ENCODE measurements at regions not wholly inside any gene's neighbourhood (a gene's known extent, or its start where the extent isn't known, plus 50 kb on each side); places are given as distances from the start of the nearest gene placed in this dataset.

DNA sequence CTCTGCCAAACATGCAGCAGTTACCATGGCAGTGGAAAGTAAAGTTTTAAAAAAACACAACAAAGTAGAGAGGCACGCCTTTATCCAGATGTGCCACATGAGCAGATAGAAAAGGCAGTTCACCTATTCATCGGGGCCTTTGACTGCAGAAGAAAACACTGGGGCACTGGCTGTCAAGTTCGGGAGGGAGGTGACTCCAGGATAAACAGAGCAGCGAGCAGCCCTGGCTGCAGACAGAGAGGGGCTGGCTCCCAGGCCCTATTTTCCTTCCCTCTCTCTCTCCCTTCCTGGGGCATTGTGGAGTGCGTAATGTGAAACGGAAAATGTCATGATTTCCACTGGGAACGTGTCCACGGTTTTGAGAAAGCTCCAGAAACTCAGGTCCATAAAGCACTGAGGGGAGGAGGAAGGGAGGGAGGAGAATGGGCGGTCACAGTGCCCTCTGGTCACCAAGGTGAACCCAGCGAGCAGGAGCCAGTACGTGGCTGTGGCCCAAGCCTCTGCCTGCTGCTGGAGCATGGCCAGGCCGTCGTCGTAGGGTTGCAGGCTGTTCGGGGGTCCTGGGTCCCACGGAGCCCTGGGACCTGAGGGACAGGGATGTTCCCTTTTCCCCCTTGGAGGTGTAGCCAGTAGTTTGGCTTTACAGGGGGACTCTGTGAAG, 114.7 kb upstream of the IRF2BP2 start:
- no peak for DNase-seq

DNA sequence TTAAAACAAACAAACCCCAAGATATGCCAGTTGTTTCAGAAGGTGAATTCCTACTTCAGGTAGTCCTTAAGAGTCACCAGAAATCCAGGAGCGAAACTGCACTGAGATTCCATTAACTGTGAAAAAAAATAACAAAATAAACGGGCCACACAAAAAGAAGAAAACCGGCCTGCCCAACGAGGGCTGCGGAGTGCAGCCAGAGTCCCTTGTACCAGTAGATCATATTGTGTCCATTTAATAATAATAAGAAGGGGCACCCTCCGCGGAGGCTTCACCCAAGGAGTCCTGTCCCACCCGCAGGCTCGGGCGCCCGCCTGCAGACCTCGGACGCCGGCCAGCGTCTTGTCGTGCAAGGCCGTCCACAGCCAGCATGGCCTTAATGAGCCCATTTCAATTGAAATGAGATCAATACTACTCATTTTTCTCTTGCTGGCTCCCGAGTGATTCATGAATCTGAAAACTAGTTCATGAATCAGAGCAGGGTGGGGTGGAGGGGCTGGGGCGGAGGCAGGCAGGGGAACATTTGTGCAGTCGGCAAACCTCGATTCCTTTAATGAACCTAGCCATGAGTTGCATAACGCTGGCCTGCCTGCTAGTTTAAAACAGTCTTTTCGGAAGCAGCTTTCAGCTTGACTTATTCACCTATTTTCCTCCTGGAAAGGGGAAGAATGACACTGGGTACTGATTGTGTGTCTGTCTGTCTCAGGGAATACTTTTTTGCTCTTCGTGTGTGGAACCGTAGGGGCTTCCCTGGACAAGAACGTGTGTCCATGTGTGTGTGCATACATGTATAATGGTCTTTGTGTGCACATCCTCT, 113.1 kb upstream of the IRF2BP2 start:
- DNase-seq, result peak; percentile 76

DNA sequence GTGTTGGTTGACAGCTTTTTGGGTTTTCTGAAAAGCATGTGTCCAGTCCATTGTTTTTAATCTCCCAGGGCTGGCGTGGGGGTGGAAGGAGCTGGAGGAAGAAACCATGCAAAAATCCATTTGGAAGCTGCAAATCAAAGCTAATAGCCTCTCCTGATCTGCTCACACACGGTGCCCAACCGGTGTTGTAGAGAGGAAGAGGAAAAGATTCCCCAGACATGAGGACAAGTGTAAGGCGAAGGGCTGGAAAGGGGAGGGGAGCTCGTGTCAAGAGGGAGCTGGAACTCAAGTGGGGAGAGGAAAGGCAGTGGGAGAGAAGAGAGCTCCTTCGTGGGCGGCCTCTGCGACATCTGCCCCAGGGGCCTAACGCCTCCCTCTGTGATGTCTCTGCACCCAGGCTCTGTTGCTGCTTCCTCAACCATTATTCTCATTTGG, 112.3 kb upstream of the IRF2BP2 start:
- no peak for DNase-seq

DNA sequence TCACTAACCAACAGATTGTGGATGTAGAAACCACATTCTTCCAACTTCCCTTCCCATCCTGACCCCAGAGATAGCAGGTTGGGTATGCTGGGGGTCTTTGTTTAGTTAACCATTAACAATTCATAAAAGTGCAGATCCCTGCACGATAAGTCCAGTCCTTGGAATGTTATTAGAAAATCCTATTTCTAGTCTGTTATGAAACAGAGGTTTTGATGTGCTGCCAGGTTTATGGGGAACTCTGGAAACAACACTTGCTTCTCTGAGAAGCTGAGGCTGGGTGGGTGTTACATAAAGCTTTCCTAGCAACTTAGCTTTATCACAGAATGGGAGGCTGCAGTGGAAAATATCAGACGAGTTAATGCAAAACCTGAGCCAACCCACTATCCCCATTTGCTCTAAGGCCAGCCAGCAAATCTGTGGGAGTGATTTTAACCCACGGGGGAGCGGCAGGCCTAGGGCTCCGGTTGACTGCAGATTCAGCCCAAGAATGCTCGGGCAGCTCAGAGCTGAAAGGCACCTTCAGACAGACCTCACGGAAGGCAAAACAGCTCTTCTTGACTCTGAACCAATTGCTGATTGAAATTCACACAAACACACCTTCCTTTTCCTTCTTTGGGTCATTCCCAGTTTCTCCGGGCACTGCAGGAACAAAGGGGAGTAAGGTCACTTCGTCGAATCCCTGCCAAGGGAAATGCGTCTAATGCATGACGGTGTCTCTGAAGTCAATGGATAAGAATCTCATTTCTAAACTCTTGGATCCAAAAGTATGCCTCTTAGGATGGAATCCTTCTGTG, 111.7 kb upstream of the IRF2BP2 start:
- no peak for DNase-seq

DNA sequence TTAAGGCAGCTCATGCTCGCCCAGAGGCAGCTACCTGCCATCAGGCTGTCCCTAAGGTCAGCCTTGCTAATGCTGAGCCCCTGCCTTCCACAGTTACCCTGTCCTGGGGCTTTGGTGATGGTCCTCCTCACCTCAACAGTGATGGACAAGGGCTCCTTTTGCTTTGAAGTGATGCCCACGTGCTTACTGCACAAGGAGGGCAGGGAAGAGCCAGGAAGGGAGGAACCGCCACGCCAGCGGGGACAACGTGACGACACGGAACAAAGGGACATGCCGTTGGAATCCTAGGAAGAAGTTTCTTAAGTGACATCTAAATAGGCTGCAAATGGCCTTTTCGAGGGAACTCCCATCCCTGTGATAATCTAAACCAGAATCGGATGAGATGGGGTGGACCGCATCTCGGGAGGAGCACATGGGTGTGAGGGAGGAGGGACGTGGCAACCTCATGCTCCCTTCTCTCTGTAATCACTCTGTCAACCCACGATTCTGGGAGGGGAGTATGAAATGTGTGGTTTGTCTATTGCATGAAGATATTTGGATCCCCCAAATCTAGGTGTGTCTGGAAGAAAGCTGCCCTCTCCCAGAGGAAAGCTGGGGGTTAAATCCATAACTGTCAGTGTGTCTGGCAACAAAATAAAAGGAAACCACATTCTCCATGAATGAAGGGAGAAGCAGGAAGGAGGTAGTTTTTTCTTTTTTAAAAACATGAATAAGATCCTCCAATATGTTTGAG, 110.9 kb upstream of the IRF2BP2 start:
- DNase-seq, result no peak

DNA sequence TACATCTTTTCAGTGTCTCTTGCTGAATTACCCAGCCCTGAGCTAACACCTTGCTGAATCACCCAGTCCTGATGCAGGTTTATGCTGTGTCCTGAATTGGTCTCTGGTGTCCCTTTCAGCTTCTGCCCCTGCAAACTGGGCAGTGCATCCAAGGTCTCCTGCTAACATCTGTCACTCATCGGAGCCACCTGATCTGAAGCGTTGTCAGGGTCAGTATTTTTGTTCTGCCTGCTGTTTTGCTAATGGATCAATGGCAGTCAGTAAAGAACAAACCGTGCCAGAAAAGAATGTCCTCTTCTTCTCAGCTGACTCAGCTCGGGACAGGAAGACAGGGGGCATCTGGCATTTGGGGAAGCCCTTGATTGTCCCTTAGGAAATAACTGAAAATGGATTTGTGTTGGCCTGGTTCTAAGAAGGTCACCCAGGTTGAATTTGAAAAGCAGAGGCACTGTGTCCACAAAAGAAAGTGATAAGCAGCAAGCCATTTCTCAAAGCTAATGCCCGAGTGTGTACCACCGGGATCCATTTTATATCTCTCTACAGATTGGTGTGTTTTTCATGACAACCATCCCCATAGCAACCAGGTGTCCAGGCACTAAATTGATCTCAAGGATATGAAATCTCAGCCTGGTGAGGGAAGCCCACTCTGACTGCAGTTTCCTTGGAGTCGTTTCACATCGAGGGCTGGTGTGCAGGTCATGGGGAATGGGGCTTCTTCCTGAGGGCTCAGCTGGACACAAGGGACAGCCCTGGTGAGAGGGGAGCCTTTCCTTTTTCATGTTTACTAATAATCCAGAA, 109.7 kb upstream of the IRF2BP2 start:
- DNase-seq, result no peak

DNA sequence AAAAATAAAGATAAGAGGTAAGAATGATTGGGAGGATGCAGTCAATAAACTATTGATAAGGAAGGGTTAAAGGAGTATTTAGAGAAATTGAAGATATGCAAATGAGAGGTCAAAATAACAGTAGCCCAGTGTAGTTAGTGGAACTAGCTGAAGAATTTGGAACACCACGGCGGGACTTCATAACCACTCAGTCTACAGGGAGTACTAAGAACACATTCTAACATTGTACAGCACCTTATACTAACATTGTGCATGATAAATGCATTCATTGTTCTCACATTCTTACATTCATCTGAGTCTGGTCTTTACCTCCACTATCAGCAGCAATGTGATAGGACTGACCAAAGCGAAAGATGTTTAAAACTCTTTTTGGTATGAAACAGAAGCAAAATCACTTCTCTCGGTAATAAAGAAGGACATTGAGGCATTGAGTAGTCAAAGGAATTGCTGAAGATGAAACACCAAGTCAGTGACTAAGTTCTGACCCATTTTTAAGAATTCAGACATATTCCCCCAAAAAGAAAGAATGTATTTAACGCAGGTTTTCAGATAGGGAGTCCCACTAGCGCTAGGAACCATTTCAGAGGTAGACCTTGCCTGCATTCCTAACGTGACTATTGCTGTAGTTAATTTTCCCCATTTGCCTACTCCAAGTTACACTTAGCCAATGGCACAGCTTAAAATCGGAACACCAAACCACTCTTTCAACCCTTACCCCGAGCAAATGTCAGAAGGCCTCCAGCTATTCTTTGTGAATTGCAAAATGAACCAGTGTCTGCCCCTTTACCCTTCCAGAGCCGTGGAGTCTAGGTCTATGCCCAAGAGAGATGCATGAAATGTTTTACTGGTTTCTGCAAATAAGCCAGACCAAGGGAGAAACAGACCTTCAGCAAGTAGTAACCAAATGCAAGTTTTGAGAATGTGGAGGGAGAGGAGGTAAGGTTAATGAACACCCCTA, 108.8 kb upstream of the IRF2BP2 start:
- DNase-seq, result no peak

DNA sequence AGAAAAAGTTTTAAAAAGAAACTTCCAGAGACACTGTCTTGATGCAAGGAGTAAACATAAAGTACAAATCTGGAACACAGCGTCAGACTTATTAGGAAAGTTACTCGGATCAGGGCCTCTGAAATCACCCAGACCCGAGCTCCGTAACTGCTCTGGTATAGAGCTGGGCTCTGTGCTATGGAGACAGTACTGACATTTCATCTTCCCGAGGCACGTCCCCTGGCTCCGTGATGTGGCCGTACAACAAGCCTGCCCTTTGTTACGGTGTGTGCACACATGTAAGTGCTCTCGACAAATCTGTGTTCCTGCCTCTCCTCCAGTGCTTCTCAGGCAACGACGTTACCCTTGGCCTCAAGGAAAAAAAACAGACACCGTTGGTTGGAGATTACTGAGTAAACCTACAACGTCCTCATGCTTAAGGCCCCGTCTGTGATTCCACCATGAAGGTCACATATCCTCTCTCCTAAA, 107.0 kb upstream of the IRF2BP2 start:
- DNase-seq, result no peak

DNA sequence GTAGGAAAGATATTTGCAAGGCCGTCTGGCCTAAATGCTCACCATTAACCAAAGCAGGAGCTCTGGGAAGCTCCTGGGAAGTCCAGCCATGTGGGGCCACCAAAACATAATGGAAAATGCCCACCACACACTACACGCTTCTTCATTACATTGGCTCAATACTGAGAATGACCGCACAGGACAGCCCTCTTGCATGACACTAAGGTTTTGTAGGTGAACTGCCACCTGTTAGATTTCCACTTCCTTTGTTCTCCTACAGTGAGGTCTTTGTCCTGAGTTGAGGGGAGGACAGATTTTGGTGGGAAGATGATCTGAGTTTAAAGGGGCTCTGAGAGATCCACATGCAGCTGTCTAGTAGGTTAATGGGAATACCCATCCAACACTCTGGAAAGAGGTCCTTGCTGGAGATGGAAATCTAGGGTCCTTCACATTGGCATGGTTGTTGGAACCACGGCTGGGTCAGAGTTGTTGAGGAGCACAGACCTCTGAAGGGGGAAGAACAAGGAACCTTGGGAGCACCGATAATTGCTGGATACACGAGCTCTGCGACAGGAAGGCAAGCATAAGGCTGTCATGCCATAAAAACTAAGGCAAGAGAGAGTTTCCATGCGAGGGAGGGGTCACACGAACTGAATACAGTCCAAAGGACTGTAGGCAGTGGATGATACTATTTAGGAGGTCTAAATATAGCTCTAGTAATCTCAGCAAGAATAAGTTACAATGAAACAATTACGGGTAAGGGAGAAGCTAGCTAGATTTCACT, 105.5 kb upstream of the IRF2BP2 start:
- no peak for DNase-seq

DNA sequence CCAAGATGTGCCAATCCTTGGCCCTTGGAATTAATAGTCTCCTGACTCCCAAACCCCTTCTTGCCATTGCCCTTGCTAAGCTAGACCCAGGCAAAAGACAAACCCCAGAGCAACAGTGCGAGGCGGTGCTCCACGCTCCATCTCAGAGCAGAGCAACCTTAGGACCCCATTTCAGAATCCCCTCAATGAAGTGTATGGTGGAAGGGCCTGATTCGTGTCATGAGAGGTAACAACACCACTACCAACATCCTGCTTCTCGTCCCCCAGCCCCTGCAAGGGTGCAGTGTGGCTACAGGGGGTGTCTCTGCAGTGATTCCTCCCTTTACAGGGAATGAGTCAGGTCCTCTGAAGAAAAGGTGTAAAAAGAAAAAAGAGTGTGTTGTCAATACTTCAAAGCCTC, 103.9 kb upstream of the IRF2BP2 start:
- DNase-seq, result no peak

DNA sequence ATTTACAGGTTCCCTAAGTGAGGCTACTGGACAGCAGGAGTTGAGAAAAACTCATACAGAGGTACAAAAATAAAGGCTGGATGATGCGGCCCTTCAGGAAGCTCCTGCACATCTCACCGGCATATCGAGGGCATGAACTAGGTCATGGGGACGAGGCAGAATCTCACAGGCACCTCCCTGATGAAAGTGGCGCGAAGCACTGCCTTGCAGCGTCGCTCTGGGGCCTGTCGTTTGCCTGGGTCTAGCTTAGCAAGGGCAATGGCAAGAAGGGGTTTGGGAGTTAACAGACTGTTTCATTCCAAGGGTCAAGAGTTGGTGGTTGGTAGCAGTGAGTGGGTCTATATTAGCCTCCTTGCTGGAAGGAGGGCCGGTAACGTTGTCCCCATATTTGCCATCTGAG, 103.5 kb upstream of the IRF2BP2 start:
- no peak for DNase-seq

DNA sequence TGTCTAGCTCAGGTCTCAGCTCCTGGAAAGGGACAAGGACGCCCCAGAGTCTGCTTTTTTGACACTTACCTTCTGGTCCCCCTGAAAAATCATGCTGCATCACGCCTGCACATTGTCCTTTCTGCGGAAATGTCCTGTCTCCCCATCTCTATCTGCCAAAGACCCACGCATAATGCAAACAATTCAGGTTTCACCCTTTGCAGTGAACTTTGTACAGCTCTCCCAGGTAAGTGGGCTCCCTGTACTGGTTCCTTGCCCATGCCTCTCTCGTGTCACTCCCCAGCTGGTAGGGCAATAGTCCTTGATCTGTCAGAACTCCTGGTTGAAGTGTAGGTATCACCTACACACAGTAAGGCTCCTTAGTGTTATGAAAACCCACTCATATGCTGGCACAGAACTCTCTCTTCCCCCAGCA, 102.9 kb upstream of the IRF2BP2 start:
- no peak for DNase-seq

DNA sequence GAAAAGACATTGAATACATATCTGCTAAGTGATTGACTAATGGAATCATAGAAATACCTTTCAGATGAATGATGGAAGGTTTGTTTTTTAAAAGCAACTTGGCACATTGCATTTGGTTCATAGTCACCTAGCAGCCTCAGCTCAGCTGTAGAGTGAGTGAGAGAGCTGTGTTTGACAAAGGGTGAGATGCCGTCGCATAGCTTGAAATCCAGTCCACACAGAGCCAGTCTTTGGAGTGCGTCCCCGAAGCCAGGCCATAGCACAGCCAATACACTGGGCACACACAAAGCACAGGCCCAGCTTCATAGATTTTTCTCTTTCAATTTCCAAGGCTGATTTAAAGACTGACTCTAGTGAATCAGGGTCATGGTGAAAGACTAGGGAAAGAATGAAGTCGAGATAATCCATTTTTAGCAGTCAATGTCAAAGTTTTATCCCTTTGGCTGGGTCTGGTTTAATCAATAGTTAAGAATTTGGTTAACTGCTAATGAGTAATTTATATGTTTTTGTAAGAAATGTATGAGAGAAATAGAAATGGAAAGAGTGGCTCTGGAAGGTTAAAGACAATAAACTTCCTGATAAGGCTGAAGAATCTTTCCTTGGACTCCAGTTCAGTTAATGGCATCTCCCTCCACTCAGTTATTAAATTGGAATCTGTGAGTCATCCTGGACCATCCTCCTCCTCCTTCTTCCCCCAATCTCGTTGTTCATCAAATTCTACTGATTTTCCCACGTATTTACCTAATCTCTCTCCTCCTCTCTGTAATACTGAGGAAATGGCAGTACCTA, 101.2 kb upstream of the IRF2BP2 start:
- DNase-seq, result no peak

DNA sequence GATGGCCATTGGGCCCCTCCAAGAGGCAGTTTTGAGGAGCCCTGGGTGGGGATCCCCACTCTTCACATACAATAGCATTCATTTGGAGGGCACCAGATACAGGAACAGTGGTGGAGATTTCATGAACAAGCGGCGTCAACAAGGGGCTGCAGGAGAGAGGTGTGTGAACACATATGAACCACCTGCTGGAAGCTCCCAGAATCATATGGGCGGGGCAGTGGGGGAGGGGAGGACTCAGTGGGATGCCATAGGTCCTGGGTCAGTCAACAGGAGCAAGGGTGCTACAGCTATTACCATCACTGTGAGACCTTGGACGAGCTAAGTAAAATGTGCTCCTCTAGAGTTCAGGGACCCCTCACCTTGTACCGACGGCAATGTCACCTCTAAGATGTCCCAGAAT, 100.4 kb upstream of the IRF2BP2 start:
- no peak for DNase-seq

DNA sequence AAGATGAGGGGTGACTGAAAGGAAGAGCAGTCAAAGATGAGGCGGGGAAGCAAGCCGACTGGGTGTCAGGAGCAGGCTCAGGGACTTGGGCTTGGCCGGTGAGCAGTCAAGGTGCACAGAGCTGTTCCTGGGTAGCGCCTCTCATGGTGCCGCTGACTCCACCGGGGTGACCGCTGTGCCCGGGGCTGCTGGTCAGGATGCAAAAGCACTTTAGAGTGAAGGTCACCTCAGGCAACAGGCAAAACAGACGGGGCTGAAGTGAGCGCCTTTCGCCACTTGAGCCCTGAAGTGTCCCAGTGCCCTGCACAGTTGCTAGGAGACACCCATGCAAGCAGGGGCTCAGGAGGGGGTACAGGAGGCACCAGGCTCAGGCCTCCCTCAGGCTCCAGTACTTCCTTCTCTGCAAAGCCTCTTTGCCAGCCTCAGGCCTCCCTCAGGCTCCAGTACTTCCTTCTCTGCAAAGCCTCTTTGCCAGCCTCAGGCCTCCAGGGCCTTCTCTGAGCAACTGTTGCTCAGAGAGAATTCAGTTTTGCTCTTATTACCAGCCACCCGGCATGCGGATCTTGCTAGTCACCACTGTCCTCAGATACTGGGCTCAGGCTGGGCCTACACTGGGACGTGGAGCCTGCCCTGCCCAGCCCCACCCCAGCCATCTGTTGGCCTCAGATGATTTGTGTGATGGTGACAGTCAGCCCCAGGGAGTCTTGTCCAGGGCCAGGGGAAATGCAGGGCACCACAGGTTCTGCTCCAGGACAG, 99.7 kb upstream of the IRF2BP2 start:
- no peak for DNase-seq

DNA sequence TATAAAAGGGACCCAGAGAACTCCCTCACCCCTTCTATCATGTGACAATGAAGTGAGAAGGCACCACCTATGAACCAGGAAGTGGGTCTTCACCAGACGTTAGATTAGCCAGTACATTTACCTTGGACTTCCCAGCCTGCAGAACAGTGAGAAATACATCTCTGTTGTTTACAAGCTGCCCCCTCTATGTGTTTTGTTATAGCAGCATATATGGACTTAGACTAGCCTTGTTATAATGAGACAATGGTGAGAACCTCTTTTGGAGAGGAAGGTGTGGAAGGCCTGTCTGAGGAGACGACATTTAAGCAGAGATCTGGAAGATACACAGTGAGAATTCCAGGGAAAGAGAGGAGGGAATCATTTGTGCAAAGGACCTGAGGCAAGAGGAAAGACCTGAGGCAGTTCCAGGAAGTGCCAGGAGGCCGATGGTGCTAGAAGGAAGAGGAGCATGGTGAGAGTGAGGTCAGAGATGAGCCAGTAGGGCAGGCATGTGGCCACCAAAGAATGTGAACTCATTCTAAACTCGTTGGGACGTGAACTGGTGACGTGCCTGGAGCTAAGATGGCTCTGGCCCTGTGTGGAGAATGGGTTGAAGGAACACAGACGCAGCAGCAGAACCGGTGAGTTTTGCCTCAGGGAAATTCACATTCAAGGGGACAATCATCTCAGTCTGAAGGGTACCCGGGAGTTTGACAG, 98.9 kb upstream of the IRF2BP2 start:
- DNase-seq, result no peak

DNA sequence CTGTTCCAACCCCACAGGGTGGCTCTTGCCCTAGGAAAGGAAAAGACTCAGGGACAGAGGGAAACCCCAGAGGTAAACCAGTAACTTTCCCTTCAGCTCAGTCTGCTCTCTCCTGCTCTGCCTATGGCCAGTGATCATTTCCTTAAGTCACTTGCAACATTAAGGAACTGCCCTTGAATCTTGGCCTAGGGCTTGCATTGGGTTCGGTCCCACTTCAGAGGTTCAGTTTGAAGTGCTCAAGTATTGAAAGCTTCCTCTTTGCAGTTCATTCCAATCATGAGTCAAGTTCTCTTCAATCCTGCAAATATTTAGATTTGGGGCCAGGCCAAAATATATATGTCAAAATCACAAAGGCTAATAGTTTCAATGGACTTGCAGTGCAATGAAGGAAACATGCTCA, 97.7 kb upstream of the IRF2BP2 start:
- DNase-seq, result no peak

DNA sequence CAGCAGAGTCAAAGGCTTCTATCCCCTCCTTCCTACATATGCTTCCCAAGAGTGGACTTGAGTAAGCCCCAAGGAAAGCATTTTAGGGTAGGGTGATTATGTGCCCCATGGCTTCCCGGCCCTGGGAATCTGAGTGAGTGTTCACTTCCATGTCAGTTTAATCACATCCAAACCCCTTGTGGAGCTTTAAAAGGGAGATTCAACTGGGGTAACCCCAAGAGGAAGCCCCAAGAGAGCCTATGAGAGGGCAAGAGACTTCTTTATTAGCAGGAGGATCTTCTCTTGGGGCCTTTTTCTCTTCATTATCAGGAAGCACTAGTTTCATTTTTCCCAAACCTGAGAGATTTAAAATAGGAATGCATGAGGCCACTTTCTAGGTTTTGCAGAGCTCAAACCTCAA, 97.0 kb upstream of the IRF2BP2 start:
- no peak for DNase-seq
